SW480 (cell line): ENCODE measurements at regions not wholly inside any gene's neighbourhood (a gene's known extent, or its start where the extent isn't known, plus 50 kb on each side); places are given as distances from the start of the nearest gene placed in this dataset.
"Not testable (repeated sequence)": the region's sequence is repeated elsewhere in the genome, so short reads cannot be mapped to it uniquely, and the experiment has no call there.

Experiments used
- DNase-seq: peaks from one replicate; pipeline ENCODE4 v3.0.0-alpha.2; 2016; ENCODE audit warnings: low spot score

GRCh38 chr4:31647786-31648185 lies 927.6 kb downstream of the PCDH7 start:
- DNase-seq = no peak

DNA sequence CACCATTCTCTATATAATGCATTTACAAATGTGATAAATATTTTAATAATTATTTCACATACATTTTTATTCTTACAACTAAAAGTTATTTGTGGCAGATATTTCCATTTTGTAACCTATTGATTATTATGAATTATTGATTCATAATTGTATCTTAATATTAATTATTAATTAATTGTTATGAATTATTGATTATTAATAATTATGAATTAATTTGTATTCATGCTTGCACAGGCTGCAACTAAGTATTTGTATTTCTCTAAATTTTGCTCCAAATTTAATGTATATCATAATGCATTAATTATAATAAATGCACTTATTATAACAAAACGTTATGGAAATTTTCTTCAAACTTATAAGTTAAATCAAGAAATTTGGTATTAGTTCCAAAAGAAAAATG lies 929.7 kb downstream of the PCDH7 start:
- DNase-seq = no peak

- DNase-seq = no peak
Observed at GRCh38 chr4:31651541-31651940, 931.4 kb downstream of the PCDH7 start.

GRCh38 chr4:31655328-31655727 lies 935.2 kb downstream of the PCDH7 start:
- DNase-seq = no peak

DNA sequence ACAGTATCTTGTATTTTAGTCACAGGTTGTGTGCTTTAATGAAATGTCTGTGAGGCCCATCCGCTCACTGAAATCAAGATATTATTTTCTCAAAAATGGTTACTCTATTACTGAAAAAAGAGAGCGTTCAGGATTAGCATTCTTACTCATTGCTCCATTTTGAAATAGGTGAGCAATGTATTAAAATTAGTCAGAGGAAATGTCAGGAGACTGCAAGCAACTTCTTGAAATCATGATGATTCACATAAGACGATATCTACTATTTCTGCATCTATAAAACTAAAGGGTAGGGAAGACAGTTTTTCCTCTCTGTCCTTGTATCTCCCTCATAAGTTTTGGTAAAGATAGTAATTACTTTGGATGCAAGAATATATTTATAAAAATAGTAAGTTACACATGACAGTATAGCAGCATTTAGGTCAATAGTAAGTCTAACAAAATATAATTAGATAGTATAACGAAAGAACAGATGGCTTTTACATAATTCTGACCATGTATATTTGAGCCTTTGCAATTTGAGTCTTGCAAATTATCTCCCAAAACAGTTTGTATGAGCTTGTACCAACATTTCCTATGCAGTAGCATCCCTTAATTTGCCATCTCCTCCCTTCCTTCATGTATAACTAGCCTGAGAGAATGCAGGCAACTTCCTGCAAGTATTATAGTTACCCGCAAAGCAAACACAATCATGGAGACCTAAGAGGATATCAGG lies 937.8 kb downstream of the PCDH7 start:
- no peak for DNase-seq

DNA sequence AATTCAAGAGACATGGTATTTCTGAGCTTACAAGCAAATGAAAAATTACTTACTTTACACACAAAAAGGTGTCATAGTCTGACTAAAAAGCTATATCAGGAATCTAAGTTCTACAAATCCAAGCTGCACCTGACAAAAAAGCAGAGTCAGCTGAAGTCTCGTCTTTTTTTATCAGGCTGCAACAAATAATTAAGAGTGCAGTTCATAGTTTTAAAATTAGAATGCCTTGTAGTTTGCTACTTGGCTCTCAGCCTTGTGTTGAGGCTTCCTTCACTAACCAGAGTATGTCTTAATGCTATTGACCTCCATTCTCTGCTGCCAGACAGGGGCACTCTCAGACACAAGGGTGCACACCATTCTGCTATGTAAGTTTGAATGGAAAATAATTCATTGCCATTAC lies 940.7 kb downstream of the PCDH7 start:
- no peak for DNase-seq

DNA sequence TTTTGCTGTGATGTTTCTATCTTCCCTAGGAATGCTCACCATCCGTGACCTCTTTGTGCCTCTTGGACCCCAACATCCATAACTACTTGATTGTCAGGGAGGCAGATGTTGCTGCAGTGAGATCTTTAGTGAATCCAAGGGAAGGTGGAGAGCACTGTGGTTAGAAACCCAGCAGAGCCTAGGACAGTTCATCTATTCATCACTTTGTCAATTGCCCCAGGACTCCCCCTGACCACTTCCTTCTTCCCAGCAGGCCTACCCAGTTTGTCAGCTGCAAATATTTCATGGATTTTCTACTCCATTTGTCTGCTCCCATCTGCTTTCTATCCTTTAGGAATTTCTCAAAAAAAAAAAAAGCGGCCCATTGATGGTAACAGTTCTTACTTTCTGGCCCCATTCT lies 942.8 kb downstream of the PCDH7 start:
- no peak for DNase-seq

DNA sequence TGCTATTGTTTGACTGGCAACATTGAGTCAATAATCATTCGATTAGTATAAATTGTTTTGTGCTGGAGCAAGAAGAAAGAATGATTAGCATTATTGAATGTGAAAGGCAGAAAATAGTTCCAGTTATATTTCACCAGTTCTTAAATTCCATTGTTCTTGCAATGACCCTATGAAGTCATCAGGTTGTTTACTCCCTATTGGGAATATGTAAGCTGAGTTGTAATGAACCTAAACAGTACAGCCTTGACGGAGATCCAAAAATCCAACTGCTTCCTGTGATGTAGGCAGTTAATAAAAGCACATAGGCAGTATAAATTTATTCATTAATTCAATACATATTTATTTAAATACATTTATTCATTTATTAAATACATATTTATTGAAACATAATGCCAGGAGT lies 947.5 kb downstream of the PCDH7 start:
- DNase-seq = no peak

GRCh38 chr4:31674313-31674947 lies 954.3 kb downstream of the PCDH7 start:
- DNase-seq = peak; percentile 2

- DNase-seq = no peak
Observed at GRCh38 chr4:31678356-31678755, 958.2 kb downstream of the PCDH7 start.

DNA sequence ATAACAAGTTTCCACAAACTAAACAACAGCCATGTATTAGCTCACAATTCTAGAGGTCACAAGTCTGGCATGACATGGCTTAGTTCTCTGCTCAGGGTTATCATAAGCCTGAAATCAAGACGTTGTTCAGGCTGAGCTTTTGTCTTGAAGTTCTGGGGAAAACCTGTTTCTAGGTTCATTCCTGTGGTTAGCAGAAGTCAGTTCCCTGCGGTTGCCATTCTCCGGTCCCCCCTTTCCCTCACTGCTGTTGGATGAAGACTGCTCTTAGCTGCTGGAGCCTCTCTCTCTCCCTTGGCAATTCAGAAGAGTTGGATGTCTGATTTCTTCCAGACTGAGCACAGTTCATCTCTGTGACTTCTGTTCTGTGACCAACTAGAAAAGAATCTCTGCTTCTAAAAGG lies 962.6 kb downstream of the PCDH7 start:
- no peak for DNase-seq

DNA sequence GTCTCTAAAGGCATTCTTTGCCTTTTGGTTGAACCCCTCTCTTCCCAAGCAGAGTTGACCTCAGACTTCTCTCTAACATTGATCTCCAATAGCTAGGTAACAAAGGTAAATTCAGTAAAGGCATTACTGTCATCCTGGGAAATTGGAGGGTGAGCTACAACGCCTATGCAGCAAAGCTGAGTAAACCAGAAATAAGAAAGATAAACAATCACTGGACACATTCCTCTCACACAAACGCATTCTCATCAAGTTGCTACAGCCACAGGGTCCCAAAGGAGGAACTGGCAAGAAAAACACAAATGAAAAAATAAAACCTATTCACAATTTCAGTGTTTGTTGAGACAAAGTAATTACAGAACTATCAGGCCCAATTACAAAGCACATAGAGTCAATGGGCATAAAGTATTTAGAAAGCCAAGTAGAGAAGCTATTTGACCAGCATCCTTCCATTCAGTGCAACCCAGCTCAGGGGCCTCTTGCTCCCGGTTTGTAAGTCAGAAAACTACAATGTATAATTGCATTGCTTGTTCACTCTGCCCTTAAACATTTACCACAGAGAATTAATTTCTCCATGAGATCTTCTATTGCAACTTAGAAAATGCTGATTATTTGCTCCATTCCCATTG lies 967.7 kb downstream of the PCDH7 start:
- DNase-seq = no peak

DNA sequence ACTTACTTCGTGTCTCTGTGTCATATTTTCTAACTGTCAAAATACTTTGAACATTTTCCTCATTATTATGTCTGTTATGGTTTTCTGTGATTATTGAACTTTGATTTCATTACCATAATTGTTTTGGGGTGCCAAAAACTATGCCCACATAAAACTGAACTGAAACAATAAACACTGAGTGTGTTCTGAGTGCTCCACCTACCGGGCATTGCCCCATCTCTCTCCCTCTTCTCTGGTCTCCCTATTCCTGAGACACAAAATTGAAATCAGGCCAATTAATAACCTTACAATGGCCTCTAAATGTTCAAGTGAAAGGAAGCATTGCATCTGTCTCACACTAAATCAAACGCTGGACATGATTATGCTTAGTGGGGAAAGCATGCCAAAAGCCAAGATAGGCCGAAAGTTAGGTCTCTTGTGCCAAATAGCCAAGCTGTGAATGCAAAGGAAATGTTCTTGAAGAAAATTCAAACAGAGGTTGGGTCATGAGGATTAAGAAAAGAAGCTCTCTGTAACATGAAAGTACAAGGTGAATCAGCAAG lies 972.3 kb downstream of the PCDH7 start:
- peak; percentile 0 for DNase-seq

DNA sequence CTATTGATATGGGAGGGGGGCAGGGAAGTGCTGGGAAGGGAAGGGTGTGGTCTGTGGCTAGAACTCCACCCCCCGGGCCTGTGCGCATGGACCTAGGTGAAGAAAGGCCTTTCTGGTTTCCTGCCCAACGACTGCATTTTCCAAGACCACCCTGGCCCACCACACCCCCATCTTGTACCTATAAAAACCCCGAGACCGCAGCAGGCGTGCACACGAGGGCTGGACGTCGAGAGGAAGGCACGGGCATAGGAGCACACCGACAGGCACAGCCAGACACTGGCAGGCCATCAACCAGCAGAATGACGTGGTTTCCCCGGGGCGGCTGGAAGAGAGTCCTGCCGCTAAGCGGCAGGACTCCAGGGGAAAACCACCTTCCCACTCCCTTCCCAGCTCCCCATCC lies 981.1 kb downstream of the PCDH7 start:
- DNase-seq = no peak

- DNase-seq = no peak
Observed at GRCh38 chr4:31702326-31702725, 982.2 kb downstream of the PCDH7 start.

DNA sequence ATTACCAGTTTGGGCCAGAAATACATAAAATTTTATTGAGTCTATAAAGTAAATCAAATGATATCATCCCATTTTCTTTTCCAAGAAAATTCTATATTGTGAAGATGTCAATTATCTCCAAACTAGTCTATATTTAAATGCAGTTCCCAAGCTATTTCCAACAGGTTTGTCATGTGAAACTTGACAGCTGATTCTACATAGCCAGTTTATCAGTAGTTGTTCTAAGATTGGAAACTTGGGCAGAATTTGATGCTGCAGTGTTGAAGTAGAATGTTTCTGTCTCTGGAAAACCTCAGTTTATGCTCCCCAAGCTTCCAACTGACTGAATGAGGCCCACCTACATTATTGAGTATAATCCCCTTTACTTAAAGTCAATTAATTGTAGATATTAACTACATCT lies 994.1 kb downstream of the PCDH7 start:
- DNase-seq = no peak

DNA sequence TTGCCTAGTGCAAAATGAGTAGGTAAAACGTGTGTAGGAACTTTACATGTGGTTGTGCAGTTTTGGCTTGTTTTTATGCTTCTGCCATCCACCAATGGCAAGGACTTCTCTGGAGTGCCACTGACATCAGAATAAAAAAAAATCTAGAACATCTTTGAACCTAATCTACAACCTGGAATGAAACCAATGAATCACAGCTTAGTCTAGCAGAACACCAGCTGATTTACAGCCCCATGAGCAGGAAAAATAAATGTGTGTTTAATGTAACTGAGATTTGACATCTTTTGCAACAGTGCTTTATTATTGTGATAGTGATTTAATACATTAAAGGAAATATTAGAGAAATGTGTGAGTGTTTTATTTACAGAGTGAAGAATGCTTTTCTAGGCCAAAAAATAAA lies 995.1 kb downstream of the PCDH7 start:
- no peak for DNase-seq

GRCh38 chr4:31727030-31727429 lies 1006.9 kb downstream of the PCDH7 start:
- no peak for DNase-seq

- no peak for DNase-seq
Observed at GRCh38 chr4:31735004-31735403, 1014.8 kb downstream of the PCDH7 start.

DNA sequence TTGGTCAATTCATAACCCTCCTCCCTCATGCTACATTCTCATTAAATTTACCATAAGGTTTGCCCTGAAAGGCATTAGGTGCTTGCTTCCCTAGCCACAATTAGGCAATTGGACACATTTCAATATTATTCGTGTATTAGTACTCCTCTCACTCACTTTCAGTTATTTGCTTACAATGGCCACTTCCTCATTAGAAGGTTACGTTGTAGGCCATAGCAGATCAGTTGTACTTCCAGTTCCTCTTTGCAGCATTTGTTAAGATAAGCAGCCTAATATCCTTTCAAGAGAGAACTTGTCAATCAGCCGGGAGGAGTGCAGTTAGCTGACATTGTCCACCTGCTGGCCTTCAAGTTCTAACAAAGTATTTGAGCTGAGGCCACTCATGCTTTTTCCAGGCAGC lies 1017.2 kb downstream of the PCDH7 start:
- DNase-seq = no peak

- no peak for DNase-seq
Observed at GRCh38 chr4:31741326-31741725, 1021.2 kb downstream of the PCDH7 start.

GRCh38 chr4:31748382-31748781 lies 1028.2 kb downstream of the PCDH7 start:
- DNase-seq = no peak

- not testable (repeated sequence) for DNase-seq
Observed at GRCh38 chr4:31750581-31750980, 1030.4 kb downstream of the PCDH7 start.
